Stimulated activated CD8-positive, alpha-beta memory T cell treated with anti-CD3 and anti-CD28 coated beads, Interleukin-2, amount 100 ng/mL, for 48 hours (primary cell): ENCODE measurements at regions not wholly inside any gene's neighbourhood (a gene's known extent, or its start where the extent isn't known, plus 50 kb on each side); places are given as distances from the start of the nearest gene placed in this dataset.
"Not testable (repeated sequence)": the region's sequence is repeated elsewhere in the genome, so short reads cannot be mapped to it uniquely, and the experiment has no call there.

Source experiments
- DNase-seq, 2 donors: peaks; one replicate each; pipeline ENCODE4 v3.0.0-alpha.2; 2020; ENCODE audit warnings: low read depth in 2 of 2

GRCh38 chr2:136715146-136715545, 50.2 kb upstream of the THSD7B start:
- DNase-seq = no peak

- DNase-seq = no peak
Observed at GRCh38 chr2:136714452-136714951, 50.8 kb upstream of the THSD7B start.

- DNase-seq = no peak
Observed at GRCh38 chr2:136713739-136714138, 51.6 kb upstream of the THSD7B start.

GRCh38 chr2:136705336-136705735, 60.0 kb upstream of the THSD7B start:
- DNase-seq = no peak

GRCh38 chr2:136703214-136703613, 62.1 kb upstream of the THSD7B start:
- no peak for DNase-seq

GRCh38 chr2:136696438-136696837, 68.9 kb upstream of the THSD7B start:
- DNase-seq = no peak

GRCh38 chr2:136693966-136694365, 71.4 kb upstream of the THSD7B start:
- no peak for DNase-seq

- not testable (repeated sequence) for DNase-seq
Observed at GRCh38 chr2:136680079-136680478, 85.3 kb upstream of the THSD7B start.

GRCh38 chr2:136665736-136666135, 99.6 kb upstream of the THSD7B start:
- DNase-seq = no peak

GRCh38 chr2:136664713-136665405, 100.5 kb upstream of the THSD7B start:
- no peak for DNase-seq

GRCh38 chr2:136658201-136658600, 107.1 kb upstream of the THSD7B start:
- DNase-seq = no peak

GRCh38 chr2:136653861-136654260, 111.5 kb upstream of the THSD7B start:
- DNase-seq = no peak

- no peak for DNase-seq
Observed at GRCh38 chr2:136651456-136652010, 113.8 kb upstream of the THSD7B start.

GRCh38 chr2:136647039-136647438, 118.3 kb upstream of the THSD7B start:
- DNase-seq = no peak

- DNase-seq = no peak
Observed at GRCh38 chr2:136645236-136645828, 120.0 kb upstream of the THSD7B start.

- DNase-seq = no peak
Observed at GRCh38 chr2:136639651-136640050, 125.7 kb upstream of the THSD7B start.

- DNase-seq = no peak
Observed at GRCh38 chr2:136638193-136638592, 127.2 kb upstream of the THSD7B start.

GRCh38 chr2:136637402-136637801, 127.9 kb upstream of the THSD7B start:
- no peak for DNase-seq

- DNase-seq = no peak
Observed at GRCh38 chr2:136628490-136628889, 136.9 kb upstream of the THSD7B start.

GRCh38 chr2:136613096-136613495, 152.2 kb upstream of the THSD7B start:
- DNase-seq = no peak

GRCh38 chr2:136612079-136612478, 153.3 kb upstream of the THSD7B start:
- no peak for DNase-seq

GRCh38 chr2:136611451-136611850, 153.9 kb upstream of the THSD7B start:
- no peak for DNase-seq

GRCh38 chr2:136582628-136583205, 182.6 kb upstream of the THSD7B start:
- no peak for DNase-seq
